SK-N-SH (cell line): ENCODE measurements at regions not wholly inside any gene's neighbourhood (a gene's known extent, or its start where the extent isn't known, plus 50 kb on each side); places are given as distances from the start of the nearest gene placed in this dataset.
A peak's percentile ranks its signal among the peaks of the same experiment; 100 is the strongest.

Experiments used
- CTCF ChIA-PET: fragments of 300-600, 350-600 bp; formaldehyde crosslinking; extraction: SDS; loops from one replicate; lab custom pipeline; 2021; lab: Yijun Ruan, JAX
- POLR2A ChIA-PET: fragments of 350-600 bp; sonication (Branson Sonifier 250); formaldehyde crosslinking; extraction: SDS; loops from one replicate; lab custom pipeline; 2020; ENCODE audit warnings: antibody characterized with exemption, inconsistent platforms; lab: Yijun Ruan, JAX
- DNase-seq: peaks from one replicate; pipeline ENCODE4 v3.0.0; 2012
- H2AFZ ChIP-seq: fragments of 200-600 bp; sonication (generic); 2 replicates; pipeline ENCODE4 v1.8.1; 2016; ENCODE audit warnings: antibody characterized with exemption, mild to moderate bottlenecking, low read depth
- H3F3A ChIP-seq: fragments of 200-600 bp; sonication (generic); replicated peaks from 2 replicates; pipeline ENCODE3; 2016; ENCODE audit warnings: antibody characterized with exemption, mild to moderate bottlenecking; ENCODE audit not compliant: insufficient read depth
- H3K27ac ChIP-seq, 2 experiments: fragments of 200-500 bp in 1 of 2; fragments of 200-600 bp in 1 of 2; sonication (Bioruptor generic) in 1 of 2; sonication (generic), shearing (Covaris generic) in 1 of 2; 2 replicates each; pipeline versions ENCODE4 v1.5.1 to v1.6.1; 2014 to 2016; ENCODE audit warnings: low read depth in 2 of 2, inconsistent platforms in 1 of 2, low read length in 1 of 2, mild to moderate bottlenecking in 1 of 2, mixed read lengths in 1 of 2
- H3K27me3 ChIP-seq: fragments of 200-600 bp; sonication (generic), shearing (Covaris generic); 2 replicates; pipeline ENCODE4 v1.6.1; 2016; ENCODE audit warnings: mixed run types; ENCODE audit not compliant: insufficient read depth
- H3K36me3 ChIP-seq, 2 experiments: fragments of 200-500 bp in 1 of 2; fragments of 200-600 bp in 1 of 2; sonication (Bioruptor generic) in 1 of 2; sonication (generic) in 1 of 2; replicated peaks in 1 of 2; 2 replicates each; pipeline versions ENCODE3 to v1.5.1; 2014 to 2016; ENCODE audit warnings: low read length in 1 of 2, mild to moderate bottlenecking in 1 of 2; ENCODE audit not compliant: insufficient read depth in 2 of 2, control insufficient read depth in 1 of 2
- H3K4me1 ChIP-seq, 2 experiments: fragments of 200-500 bp in 1 of 2; fragments of 200-600 bp in 1 of 2; sonication (Bioruptor generic) in 1 of 2; sonication (generic), shearing (Covaris generic) in 1 of 2; 2 replicates each; pipeline versions ENCODE4 v1.5.1 to v1.6.1; 2014 to 2016; ENCODE audit warnings: low read depth in 1 of 2, low read length in 1 of 2, mixed run types in 1 of 2; ENCODE audit not compliant: insufficient read depth in 2 of 2, control insufficient read depth in 1 of 2
- H3K4me2 ChIP-seq: fragments of 200-600 bp; sonication (generic), shearing (Covaris generic); 2 replicates; pipeline ENCODE4 v1.6.1; 2017; ENCODE audit warnings: mixed run types
- H3K4me3 ChIP-seq, 2 experiments: fragments of 200-500 bp in 1 of 2; fragments of 200-600 bp in 1 of 2; sonication (Bioruptor generic) in 1 of 2; sonication (generic), shearing (Covaris generic) in 1 of 2; 2 replicates each; pipeline versions ENCODE4 v1.5.1 to v1.8.1; 2014 to 2016; ENCODE audit warnings: low read depth in 2 of 2, inconsistent platforms in 1 of 2, low read length in 1 of 2, mild to moderate bottlenecking in 1 of 2, mixed read lengths in 1 of 2, moderate library complexity in 1 of 2
- H3K79me2 ChIP-seq: fragments of 200-600 bp; sonication (generic); 2 replicates; pipeline ENCODE4 v1.8.1; 2017; ENCODE audit warnings: mild to moderate bottlenecking; ENCODE audit not compliant: insufficient read depth
- H3K9ac ChIP-seq: fragments of 200-600 bp; sonication (generic); 2 replicates; pipeline ENCODE4 v1.6.1; 2017; ENCODE audit warnings: mixed run types
- H3K9me2 ChIP-seq: fragments of 200-600 bp; sonication (generic); 2 replicates; pipeline ENCODE4 v1.6.1; 2017; ENCODE audit warnings: mixed run types
- H3K9me3 ChIP-seq: fragments of 200-600 bp; sonication (generic); 2 replicates; pipeline ENCODE4 v1.6.1; 2017; ENCODE audit warnings: mixed run types, mild to moderate bottlenecking, moderate library complexity
- H4K20me1 ChIP-seq: fragments of 200-600 bp; sonication (generic); 2 replicates; pipeline ENCODE4 v1.6.1; 2017; ENCODE audit warnings: mild to moderate bottlenecking, mixed run types; ENCODE audit not compliant: insufficient read depth
- CHD2 ChIP-seq: fragments of 150-350 bp; IDR thresholded peaks from 2 replicates; pipeline ENCODE4 v1.6.1; 2018; ENCODE audit warnings: low read length; ENCODE audit not compliant: partially characterized antibody
- CTCF ChIP-seq: fragments of 200-600 bp; sonication (generic); IDR thresholded peaks from 2 replicates; pipeline ENCODE4 v1.6.1; 2017; ENCODE audit warnings: antibody characterized with exemption, mild to moderate bottlenecking, moderate library complexity
- ELF1 ChIP-seq: IDR thresholded peaks from 2 replicates; pipeline ENCODE4 v1.4.0; 2012
- EZH2phosphoT487 ChIP-seq: fragments of 200-600 bp; sonication (generic); IDR thresholded peaks from 2 replicates; pipeline ENCODE4 v1.6.1; 2017; ENCODE audit warnings: low read depth, mixed run types, mild to moderate bottlenecking, antibody characterized with exemption, moderate library complexity, borderline replicate concordance
- FOXJ3 ChIP-seq: sonication (generic); formaldehyde crosslinking; IDR thresholded peaks from 2 replicates; pipeline ENCODE4 v1.5.1; 2020; ENCODE audit warnings: mild to moderate bottlenecking, missing genetic modification reagents
- GABPA ChIP-seq: IDR thresholded peaks from 2 replicates; pipeline ENCODE4 v1.4.0; 2012; ENCODE audit warnings: low read depth, mild to moderate bottlenecking
- GATA2 ChIP-seq: sonication (generic); formaldehyde crosslinking; IDR thresholded peaks from 2 replicates; pipeline ENCODE4 v1.5.0; 2020; ENCODE audit warnings: mild to moderate bottlenecking, missing genetic modification reagents
- MEF2A ChIP-seq: IDR thresholded peaks from 2 replicates; pipeline ENCODE4 v1.4.0; 2012; ENCODE audit warnings: low read depth, borderline replicate concordance
- MXI1 ChIP-seq: IDR thresholded peaks from 2 replicates; pipeline ENCODE4 v1.6.1; 2012; ENCODE audit warnings: mild to moderate bottlenecking, low read depth, low read length, improper control_type of control experiment
- NFIC ChIP-seq: IDR thresholded peaks from 2 replicates; pipeline ENCODE4 v1.4.0; 2012; ENCODE audit warnings: borderline replicate concordance
- RCOR1 ChIP-seq: fragments of 150-350 bp; IDR thresholded peaks from 2 replicates; pipeline ENCODE4 v1.6.1; 2017; ENCODE audit warnings: antibody characterized with exemption, low read length
- REST ChIP-seq: IDR thresholded peaks from 2 replicates; pipeline ENCODE4 v1.6.1; 2012; ENCODE audit warnings: mild to moderate bottlenecking, low read depth, low read length, moderate library complexity
- TAF1 ChIP-seq: IDR thresholded peaks from 2 replicates; pipeline ENCODE4 v1.6.1; 2012; ENCODE audit warnings: low read depth, mild to moderate bottlenecking, low read length, moderate library complexity, borderline replicate concordance
- TEAD4 ChIP-seq: IDR thresholded peaks from 2 replicates; pipeline ENCODE4 v1.4.0; 2012; ENCODE audit warnings: mild to moderate bottlenecking, borderline replicate concordance; ENCODE audit not compliant: insufficient read depth
- USF2 ChIP-seq: fragments of 150-350 bp; IDR thresholded peaks from 2 replicates; pipeline ENCODE4 v1.6.1; 2017; ENCODE audit warnings: antibody characterized with exemption, low read length, low read depth, borderline replicate concordance
- WGBS: methylation state at CpG from one replicate; pipeline ENCODE4 v1.1.6; 2017; ENCODE audit warnings: low lambda C conversion rate; 5-methylcytosine and 5-hydroxymethylcytosine counted together

GRCh38 chr3:154886437-154886836 lies 193.7 kb upstream of the MME start (continued):
- no peak for TF ChIP-seq GATA2 (CRISPR knock-in tag)
- TF ChIP-seq ELF1: peak; percentile 39; the same call in 1 of the 2 replicates
- TF ChIP-seq TAF1: peak; percentile 34; the same call in 1 of the 2 replicates
- no peak for TF ChIP-seq USF2
- no peak for TF ChIP-seq FOXJ3 (CRISPR knock-in tag)
- no peak for TF ChIP-seq MXI1

- CTCF ChIA-PET: no interaction called here
- H3K9me3 ChIP-seq: no peaks in the 10 kb centered on the region
- H3K9me2 ChIP-seq: no peaks in the 10 kb centered on the region
- WGBS: 53% methylated on average over 3 of the region's 3 CpGs
- no peaks in the 10 kb centered on the region for H3K27me3 ChIP-seq
- peaks cover 11% of the 10 kb centered on the region for H3F3A ChIP-seq
- no peak for DNase-seq
- H2AFZ ChIP-seq: no peak overlapping the region
- no peak overlapping the region for H3K4me2 ChIP-seq
- H3K4me1 ChIP-seq: peaks cover 0 to 12% of the 10 kb centered on the region in 2 experiments; a peak in 2 of 4 replicates
- H3K9ac ChIP-seq: no peak overlapping the region
- TF ChIP-seq GABPA (no peak), TEAD4 (no peak), CTCF (no peak), GATA2 (CRISPR knock-in tag) (no peak), EZH2phosphoT487 (no peak), CHD2 (no peak)
- no peaks in the 10 kb centered on the region for H3K36me3 ChIP-seq
- H3K4me3 ChIP-seq: no peak overlapping the region
- POLR2A ChIA-PET: no interaction called here
- no peaks in the 10 kb centered on the region for H3K79me2 ChIP-seq
- no peaks in the 10 kb centered on the region for H4K20me1 ChIP-seq
- peak overlapping the region in 1 of 2 experiments; percentile 86; a peak in 3 of 4 replicates for H3K27ac ChIP-seq
Observed at GRCh38 chr3:154885418-154885817, 194.7 kb upstream of the MME start.

- no peaks in the 10 kb centered on the region for H4K20me1 ChIP-seq
- no peaks in the 10 kb centered on the region for H3K36me3 ChIP-seq
- TF ChIP-seq MXI1 (no peak), REST (no peak), RCOR1 (no peak), NFIC (no peak), MEF2A (no peak)
- peaks cover 11% of the 10 kb centered on the region for H3F3A ChIP-seq
- no peak overlapping the region for H3K9ac ChIP-seq
- DNase-seq: no peak
- 0 out of 4 replicates have a peak overlapping the region, but pooled peaks of 1 of the 2 experiments have one; percentile 4 for H3K27ac ChIP-seq
- H3K9me3 ChIP-seq: no peaks in the 10 kb centered on the region
- POLR2A ChIA-PET: no interaction called here
- no peak overlapping the region for H2AFZ ChIP-seq
- no peak overlapping the region for H3K4me2 ChIP-seq
- H3K4me3 ChIP-seq: no peak overlapping the region
- H3K79me2 ChIP-seq: no peaks in the 10 kb centered on the region
- H3K4me1 ChIP-seq: peaks cover 0 to 12% of the 10 kb centered on the region in 2 experiments; a peak in 2 of 4 replicates
- H3K27me3 ChIP-seq: no peaks in the 10 kb centered on the region
- CTCF ChIA-PET: no interaction called here
- no peaks in the 10 kb centered on the region for H3K9me2 ChIP-seq
Observed at GRCh38 chr3:154884952-154885351, 195.2 kb upstream of the MME start.
